GM19395 (cell line): ENCODE measurements at regions not wholly inside any gene's neighbourhood (a gene's known extent, or its start where the extent isn't known, plus 50 kb on each side); places are given as distances from the start of the nearest gene placed in this dataset.
"Not testable (repeated sequence)": the region's sequence is repeated elsewhere in the genome, so short reads cannot be mapped to it uniquely, and the experiment has no call there.

Source experiments
- ATAC-seq: cut with Tn5 transposase; IDR thresholded peaks from one replicate; pipeline ENCODE4 v1.9.1; 2021; ENCODE audit warnings: mild to moderate bottlenecking, moderate library complexity; ENCODE audit not compliant: unreplicated experiment

- ATAC-seq: no peak
These were observed 663.7 kb upstream of the COBL start for GRCh38 chr7:51980313-51980712.

- ATAC-seq: no peak
These were observed 661.3 kb upstream of the COBL start for GRCh38 chr7:51977913-51978312.

DNA sequence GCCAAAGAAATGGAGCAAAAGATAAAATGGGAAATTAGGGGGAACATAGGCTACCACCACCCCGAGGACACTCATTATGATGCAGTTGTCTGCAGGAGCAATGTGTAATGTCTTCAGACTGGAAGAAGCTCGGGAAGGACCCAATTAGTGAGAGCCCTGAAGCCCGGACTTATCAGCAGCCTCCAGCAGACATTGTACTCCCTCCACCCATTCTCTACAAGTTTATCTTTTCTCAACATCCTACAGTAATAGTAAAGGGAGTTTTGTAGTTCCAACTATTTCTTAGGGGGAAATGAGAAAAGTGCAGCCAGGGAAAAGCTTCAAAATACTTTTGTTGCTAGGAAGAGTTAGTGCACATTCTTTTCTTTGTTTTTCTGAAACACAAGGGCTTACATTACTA, 657.3 kb upstream of the COBL start:
- ATAC-seq: no peak

DNA sequence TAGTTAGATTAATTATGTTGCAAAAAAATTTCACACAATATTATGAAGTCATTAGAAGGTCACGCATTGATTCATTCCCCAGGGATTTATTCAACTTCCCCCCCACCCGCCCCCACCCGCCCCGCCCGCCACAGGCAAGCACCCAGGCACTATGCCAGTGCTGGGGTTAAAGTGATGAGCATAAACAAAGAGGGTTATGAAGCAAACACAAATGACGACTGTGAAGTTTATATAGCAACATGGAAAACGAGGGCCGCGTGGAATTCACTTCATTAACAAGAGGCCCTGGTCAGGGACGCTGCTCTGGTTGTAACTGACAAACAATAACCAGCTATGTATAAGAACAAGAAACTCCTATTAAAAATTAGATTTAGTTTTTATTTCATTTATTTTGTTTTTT, 656.5 kb upstream of the COBL start:
- ATAC-seq: no peak

DNA sequence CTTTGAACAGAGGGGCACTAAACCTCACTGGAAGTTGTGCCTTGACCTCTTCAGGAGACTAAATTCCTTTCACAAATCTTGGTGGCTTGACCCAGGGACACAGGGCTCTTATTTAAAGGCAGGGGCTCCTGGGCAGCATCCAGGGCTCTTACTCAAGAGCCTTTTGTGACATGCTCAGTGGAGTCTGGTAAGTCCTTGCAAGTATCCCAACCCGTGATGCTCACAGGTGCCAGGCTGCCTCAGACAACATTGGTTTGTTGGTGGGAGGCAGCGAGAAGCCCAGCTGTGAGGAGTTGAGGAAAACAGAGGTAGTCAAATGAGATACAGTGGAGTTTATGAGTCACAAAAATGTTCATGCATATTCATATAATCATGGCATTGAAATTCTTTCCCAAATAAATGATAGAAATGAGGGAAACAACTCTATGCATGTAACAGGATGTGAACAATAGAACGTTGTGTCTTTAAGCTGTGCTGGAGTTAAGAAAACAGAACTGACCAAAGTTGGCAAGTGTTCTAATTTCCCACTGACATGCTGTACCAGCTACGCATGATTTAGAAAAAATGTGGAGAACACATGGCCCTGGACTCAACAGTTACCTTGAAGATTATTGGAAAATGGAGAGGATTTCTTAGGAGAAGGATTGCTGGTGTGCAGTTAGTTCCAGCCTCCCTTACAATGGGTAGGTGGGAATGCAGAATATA, 654.5 kb upstream of the COBL start:
- no peak for ATAC-seq

DNA sequence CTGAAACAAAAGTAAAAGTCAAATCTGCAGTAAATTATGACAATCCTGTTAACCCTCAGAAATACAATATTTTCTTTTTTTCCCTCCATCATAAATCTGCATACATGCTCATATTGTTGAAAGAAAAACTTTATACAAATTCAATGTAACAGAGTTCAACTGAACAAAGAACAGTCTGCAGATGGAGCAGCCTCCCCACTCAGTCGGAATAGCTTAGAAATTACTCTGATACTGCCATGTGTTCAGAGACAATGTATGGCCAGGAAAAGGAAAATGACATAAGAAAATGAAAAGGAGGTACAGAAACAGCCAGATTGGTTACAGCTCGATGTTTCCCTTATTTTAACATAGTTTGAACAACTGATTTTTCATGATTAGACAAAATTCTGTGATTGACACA, 651.9 kb upstream of the COBL start:
- no peak for ATAC-seq

DNA sequence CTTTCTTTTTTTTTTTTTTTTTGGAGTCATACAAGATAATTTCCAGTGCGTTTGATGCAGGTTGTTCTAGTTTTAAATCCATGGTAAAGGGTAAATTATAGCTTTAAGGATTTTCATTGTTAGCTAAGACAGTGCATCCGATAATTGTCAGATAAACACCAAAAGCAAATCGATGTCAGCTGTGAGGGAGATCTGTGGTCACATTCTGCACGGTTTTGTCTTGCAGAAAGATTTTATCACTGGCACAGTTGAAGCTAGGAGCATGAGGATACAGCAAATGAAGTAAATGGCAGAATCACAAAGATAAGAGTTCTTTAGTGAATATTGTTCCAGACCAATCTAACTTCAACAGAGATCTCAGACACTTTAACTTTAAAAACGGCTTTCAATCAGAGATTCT, 648.8 kb upstream of the COBL start:
- ATAC-seq: no peak

GRCh38 chr7:51961804-51962203, 645.2 kb upstream of the COBL start:
- ATAC-seq: no peak

DNA sequence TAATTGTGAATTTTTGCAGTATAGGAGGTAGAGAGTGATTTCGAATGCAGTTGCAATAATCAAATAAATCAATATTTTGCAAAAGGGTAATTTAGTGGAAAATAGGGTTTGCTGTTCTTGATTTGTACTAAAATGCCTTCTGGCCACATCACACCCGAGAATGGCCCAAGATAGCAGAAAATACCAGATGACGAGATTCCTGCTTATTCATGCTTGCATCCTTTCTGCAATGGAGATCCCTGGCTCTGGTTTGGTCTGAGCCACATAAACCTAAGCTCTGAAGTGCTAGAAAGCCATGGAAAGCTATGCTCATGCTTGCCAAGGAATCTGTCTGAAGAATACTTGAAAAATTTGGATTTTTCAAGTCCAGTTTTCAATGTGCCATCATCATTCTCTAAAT, 634.2 kb upstream of the COBL start:
- no peak for ATAC-seq

DNA sequence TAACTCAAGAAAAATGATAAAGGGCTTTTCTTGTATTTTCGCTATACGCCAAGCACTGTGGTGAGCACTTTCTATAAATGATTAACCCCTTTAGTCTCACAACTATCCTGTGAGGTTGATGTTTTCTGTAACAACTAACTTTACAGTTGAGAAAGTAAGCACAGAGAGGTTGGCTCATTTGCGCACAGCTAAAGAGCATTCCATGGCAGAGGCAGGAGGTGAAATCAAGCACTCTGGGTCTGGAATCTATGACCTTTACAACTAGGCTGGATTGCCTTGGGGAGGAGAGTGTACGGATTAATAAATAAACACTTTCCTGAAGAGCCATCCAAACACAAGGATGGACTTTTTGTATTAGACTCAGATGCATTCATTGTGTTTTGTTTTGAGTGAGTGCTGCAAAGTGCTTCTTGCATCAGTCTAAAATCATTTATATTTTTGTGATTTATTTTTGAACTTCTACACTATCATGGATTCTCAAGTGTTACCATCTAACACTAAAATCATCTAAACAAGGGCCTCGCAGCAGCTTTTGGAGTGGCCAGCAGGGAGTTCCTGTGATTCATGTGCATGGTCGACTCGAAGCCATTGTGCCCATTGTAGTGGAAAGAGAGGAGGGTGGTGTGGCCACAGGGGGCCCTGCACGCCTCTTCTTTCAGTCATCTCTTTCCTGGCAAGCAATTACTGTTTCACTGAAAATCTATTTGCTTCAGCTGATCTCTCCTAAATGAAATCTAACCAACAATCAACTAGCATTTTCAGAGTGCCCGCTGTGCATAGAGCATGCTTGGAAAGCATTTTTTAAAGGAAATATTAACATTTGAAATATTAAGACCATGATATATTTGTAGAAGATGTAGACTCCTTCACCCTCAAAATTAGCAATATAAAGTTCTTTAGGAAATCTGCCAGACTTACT, 633.4 kb upstream of the COBL start:
- no peak for ATAC-seq

DNA sequence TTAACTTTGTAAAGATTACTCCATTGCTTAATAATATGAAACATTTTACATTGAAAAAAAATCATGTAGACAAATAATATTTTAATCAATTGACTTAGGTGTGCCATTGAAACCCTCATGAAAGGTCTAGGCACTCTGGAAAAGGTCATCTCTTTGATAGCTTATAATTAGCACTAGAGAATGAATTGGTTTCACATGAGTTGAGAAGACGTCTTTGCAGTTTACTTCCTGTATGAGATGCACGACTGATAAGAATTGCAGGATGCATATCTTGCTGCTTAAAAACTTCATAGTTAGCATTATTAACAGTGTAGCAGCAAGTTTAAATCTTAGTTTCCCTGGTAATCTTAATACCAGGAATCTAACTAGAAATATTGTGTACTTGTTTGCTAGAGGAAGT, 614.2 kb upstream of the COBL start:
- ATAC-seq: no peak

DNA sequence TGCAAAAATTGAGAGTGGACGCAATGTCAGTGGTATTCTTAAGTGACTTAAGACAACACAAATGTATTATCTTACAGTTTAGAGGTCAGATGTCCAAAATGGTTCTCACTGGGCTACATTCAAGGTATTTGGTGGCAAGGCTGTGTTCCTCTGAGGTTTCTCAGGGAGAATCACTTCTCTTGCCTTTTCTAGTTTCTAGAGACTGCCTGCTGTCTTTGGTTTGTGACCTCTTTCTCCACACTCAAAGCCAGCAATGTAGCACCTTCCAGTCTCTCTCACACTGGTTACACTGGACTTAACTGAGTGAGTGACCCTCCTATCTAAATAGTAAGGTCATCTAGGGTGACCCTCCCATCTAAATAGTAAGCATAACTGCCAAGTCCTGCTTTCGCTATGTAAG, 613.2 kb upstream of the COBL start:
- no peak for ATAC-seq

- no peak for ATAC-seq
These were observed 611.1 kb upstream of the COBL start for GRCh38 chr7:51927738-51928137.

DNA sequence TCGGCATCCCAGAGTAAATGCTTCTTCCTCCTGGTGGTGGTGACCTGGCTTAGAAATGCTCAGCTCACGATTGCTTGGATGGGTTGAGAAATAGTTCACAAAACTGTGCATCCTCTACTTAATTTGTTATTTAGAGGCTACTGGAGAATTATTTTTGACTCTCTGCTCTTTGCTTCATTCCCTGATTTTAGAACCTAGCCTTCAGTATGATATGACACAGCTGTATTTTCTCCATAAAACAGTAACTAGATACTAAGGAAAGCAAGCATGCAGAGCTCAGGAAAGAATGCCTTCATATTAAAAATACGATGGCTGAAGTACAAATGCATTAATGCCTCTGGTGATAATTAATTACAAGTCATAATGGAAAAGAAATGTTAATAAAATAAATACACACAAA, 602.0 kb upstream of the COBL start:
- ATAC-seq: no peak

DNA sequence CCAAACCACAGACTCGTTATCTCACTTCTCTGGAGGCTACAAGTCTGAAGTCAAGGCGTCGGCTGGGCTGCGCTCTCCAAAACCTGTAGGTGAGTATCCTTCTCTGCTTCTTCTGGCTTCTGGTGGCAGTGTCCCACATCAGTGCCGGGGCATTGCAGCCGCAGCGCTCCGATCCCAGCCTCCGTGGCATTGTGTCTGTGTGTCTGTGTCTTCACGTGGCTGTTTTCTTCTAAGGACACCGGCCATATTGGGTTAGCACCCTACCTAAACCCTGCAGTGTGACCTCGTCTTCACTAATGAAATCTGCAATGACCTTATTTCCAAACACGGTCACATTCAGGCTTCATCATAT, 584.9 kb upstream of the COBL start:
- no peak for ATAC-seq

GRCh38 chr7:51900755-51901488, 584.3 kb upstream of the COBL start:
- ATAC-seq: not testable (repeated sequence)

GRCh38 chr7:51899611-51900010, 583.0 kb upstream of the COBL start:
- ATAC-seq: no peak

DNA sequence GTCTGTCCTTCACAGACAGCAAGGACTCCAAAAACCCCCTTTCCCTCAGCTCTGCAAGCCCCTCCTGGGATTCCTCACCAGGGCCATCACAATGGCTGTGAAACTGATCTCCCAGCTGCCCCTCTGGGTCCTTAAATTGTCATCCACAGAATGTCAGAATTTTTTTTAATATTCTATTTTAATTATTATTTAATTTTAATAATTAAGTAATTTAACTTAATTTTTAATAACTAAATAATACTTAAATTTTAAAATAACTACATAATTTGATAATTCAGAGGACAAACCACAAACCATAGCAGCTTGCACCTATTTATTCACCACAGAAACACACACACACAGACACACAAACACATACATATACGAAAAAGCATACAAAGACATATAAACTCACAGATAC, 565.8 kb upstream of the COBL start:
- no peak for ATAC-seq

GRCh38 chr7:51881309-51881708, 564.7 kb upstream of the COBL start:
- no peak for ATAC-seq

DNA sequence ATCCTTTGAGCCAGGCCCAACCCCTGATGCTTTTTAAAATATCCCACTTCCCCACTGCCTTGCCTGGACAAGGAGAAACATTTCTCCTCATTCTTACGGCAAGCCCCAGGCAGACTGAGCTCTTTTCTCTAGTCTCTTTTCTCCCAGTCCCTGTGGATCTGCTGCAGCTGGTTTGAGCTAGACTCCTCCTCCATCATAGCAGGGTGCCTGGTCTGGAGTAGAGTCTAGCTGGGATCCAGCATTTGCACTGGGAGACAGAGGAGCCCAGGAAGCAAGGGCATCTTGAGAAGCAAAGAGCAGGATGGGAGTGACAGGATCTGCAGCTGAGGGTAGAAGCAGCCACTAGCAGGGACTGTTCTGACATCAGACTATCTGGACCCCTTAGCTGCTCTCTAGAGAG, 562.3 kb upstream of the COBL start:
- ATAC-seq: no peak

DNA sequence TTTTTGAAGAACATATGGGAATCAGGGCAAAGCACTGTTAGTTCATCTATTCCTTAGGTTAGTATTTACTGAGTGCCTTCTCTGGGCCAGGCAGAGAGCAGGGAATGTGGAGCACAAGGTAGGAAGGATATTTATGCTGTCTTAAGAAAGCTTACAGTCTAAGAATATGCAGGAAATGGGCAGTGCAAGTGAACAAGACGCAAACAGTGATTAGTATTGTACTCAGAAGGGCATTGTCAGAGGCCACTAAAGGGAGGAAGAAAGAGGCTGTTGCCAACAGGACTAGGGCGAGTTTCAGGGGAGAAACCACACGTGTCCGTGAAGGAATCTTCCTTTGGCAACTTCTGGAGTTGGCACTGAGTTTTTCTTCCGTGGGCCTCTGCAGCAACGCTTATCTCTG, 552.8 kb upstream of the COBL start:
- no peak for ATAC-seq

- ATAC-seq: no peak
These were observed 550.5 kb upstream of the COBL start for GRCh38 chr7:51867117-51867516.
